OCI-LY3 (cell line): ENCODE measurements at regions not wholly inside any gene's neighbourhood (a gene's known extent, or its start where the extent isn't known, plus 50 kb on each side); places are given as distances from the start of the nearest gene placed in this dataset.

Experiments
- CTCF ChIP-seq: fragments of 200-600, 300-600 bp; sonication (generic); IDR thresholded peaks from 2 replicates; pipeline ENCODE4 v1.5.1; 2014; ENCODE audit warnings: antibody characterized with exemption, low read length, low read depth
- EZH2phosphoT487 ChIP-seq: fragments of 200-600 bp; shearing (Covaris generic); IDR thresholded peaks from 2 replicates; pipeline ENCODE4 v1.6.1; 2018; ENCODE audit warnings: antibody characterized with exemption, mixed run types, low read depth

- TF ChIP-seq CTCF (no peak), EZH2phosphoT487 (no peak)
Observed at GRCh38 chr5:42021923-42022322, 96.8 kb downstream of the FBXO4 start.
